Neural crest cell (in vitro differentiated cells): ENCODE measurements at regions not wholly inside any gene's neighbourhood (a gene's known extent, or its start where the extent isn't known, plus 50 kb on each side); places are given as distances from the start of the nearest gene placed in this dataset.

Experiments used
- DNase-seq: peaks from one replicate; pipeline ENCODE4 v3.0.0; 2021; ENCODE audit warnings: low read depth, mixed read lengths, low spot score
- H3K27ac Mint-ChIP-seq: one replicate; pipeline ENCODE4 v1.8.0; 2021; ENCODE audit warnings: mild to moderate bottlenecking, mixed read lengths; ENCODE audit not compliant: unreplicated experiment
- H3K27me3 Mint-ChIP-seq: 2 replicates; pipeline ENCODE4 v1.8.0; 2021; ENCODE audit warnings: low read depth, mild to moderate bottlenecking, mixed read lengths
- H3K36me3 Mint-ChIP-seq: 2 replicates; pipeline ENCODE4 v1.8.0; 2021; ENCODE audit warnings: low read depth, mild to moderate bottlenecking, mixed read lengths
- H3K4me1 Mint-ChIP-seq: 2 replicates; pipeline ENCODE4 v1.8.0; 2021; ENCODE audit warnings: mixed read lengths
- H3K4me3 Mint-ChIP-seq: one replicate; pipeline ENCODE4 v1.8.0; 2021; ENCODE audit warnings: mild to moderate bottlenecking, mixed read lengths
- H3K9me3 Mint-ChIP-seq: 2 replicates; pipeline ENCODE4 v1.8.0; 2021; ENCODE audit warnings: mixed read lengths
- TF ChIP-seq, protein P1 (sequence below): fragments of 200-600 bp; sonication (generic); conservative IDR thresholded peaks from 2 replicates; pipeline ENCODE4 v1.5.0; 2021; ENCODE audit warnings: antibody characterized with exemption, mild to moderate bottlenecking

DNA sequence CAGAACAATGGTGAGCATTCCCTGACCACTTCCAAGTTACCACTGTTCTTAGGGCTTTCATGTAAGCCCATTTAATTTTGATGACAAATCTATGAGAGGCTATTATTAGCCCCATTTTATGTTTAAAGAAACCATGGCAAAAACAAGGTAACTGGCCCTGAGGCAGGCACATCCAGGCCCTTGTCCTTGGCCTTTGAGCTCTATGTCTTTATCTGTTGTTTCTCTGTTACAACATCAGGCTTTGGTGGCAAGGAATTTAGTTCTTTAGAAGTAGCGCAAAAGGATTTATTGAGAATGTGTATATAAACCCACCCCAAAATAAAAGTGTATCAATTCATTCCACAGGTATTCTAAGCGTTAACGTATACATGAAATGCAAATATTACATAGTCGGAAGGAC, 257.1 kb downstream of the HNMT start:
- H3K27me3 Mint-ChIP-seq: no peaks in the 10 kb centered on the region
- no peak overlapping the region for H3K4me3 Mint-ChIP-seq
- no peak for DNase-seq
- H3K36me3 Mint-ChIP-seq: no peaks in the 10 kb centered on the region
- no peaks in the 10 kb centered on the region for H3K9me3 Mint-ChIP-seq
- H3K27ac Mint-ChIP-seq: no peak overlapping the region
- H3K4me1 Mint-ChIP-seq: peaks cover 4% of the 10 kb centered on the region
- TF ChIP-seq, protein P1, sequence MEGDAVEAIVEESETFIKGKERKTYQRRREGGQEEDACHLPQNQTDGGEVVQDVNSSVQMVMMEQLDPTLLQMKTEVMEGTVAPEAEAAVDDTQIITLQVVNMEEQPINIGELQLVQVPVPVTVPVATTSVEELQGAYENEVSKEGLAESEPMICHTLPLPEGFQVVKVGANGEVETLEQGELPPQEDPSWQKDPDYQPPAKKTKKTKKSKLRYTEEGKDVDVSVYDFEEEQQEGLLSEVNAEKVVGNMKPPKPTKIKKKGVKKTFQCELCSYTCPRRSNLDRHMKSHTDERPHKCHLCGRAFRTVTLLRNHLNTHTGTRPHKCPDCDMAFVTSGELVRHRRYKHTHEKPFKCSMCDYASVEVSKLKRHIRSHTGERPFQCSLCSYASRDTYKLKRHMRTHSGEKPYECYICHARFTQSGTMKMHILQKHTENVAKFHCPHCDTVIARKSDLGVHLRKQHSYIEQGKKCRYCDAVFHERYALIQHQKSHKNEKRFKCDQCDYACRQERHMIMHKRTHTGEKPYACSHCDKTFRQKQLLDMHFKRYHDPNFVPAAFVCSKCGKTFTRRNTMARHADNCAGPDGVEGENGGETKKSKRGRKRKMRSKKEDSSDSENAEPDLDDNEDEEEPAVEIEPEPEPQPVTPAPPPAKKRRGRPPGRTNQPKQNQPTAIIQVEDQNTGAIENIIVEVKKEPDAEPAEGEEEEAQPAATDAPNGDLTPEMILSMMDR: no peak

DNA sequence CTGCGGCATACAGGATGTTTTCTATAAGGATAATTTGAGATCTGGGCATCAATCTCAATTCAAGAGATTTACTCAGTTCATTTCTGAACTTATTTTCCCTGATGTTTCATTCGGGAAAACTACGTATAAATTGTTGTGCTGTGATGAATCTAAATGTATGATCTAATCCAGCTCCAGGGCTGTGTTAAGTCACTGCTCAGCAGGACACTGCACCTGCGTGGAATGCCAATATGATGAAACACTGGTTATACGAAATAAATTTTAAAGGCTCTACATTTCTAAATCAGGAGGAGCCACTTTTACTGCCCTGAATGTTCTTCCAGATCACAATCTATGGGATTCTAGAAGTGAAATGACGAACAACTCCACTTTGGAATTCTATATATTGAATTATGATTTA, 259.0 kb downstream of the HNMT start:
- Mint-ChIP-seq H3K9me3 (no peaks in the 10 kb centered on the region), H3K27me3 (no peaks in the 10 kb centered on the region), H3K27ac (no peak overlapping the region), H3K4me1 (peaks cover 4% of the 10 kb centered on the region), H3K36me3 (no peaks in the 10 kb centered on the region), H3K4me3 (no peak overlapping the region)
- TF ChIP-seq, protein P1: no peak
- DNase-seq: no peak

DNA sequence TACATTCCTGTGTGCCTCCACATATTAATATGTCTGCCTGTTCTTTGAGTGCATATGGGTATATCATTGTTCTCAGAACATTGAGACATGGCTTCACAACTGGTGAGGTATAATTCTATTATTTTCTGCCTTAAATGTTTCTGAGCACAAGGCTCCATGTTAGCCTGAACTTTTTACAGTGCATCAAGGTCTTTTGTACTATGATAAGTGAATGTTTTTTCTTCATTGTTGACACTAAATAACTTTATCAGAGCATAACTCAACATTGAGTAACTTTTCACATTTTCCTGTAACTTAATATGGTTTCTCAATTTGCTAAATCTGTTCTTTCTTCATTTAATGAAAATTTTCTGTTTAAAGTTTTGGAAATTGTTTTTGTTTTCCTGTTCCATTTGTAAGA, 262.9 kb downstream of the HNMT start:
- H3K36me3 Mint-ChIP-seq: no peaks in the 10 kb centered on the region
- no peak overlapping the region for H3K27ac Mint-ChIP-seq
- TF ChIP-seq, protein P1: no peak
- H3K4me1 Mint-ChIP-seq: no peaks in the 10 kb centered on the region
- H3K4me3 Mint-ChIP-seq: no peak overlapping the region
- no peak for DNase-seq
- no peaks in the 10 kb centered on the region for H3K27me3 Mint-ChIP-seq
- H3K9me3 Mint-ChIP-seq: no peaks in the 10 kb centered on the region

DNA sequence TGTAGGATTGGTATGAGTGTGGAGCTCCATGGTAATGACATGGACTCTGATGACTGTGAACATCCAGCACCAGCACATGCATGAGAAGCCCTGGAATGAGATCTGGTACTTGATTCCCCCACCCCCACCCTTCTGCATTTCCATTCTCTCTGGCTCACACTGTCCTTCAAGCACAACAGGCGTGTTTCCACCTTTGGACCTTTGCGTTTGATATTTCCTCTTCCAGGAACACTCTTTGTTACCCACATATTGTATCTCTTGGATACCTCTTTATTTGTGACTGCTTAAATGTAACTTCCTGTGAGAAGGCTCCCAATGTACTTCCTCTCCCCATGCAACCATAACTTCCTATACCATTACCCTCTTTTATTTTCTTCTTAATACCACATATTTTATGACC, 263.8 kb downstream of the HNMT start:
- Mint-ChIP-seq H3K9me3 (no peaks in the 10 kb centered on the region), H3K27ac (no peak overlapping the region), H3K36me3 (no peaks in the 10 kb centered on the region), H3K4me1 (no peaks in the 10 kb centered on the region), H3K27me3 (no peaks in the 10 kb centered on the region), H3K4me3 (no peak overlapping the region)
- DNase-seq: no peak
- TF ChIP-seq, protein P1: no peak

DNA sequence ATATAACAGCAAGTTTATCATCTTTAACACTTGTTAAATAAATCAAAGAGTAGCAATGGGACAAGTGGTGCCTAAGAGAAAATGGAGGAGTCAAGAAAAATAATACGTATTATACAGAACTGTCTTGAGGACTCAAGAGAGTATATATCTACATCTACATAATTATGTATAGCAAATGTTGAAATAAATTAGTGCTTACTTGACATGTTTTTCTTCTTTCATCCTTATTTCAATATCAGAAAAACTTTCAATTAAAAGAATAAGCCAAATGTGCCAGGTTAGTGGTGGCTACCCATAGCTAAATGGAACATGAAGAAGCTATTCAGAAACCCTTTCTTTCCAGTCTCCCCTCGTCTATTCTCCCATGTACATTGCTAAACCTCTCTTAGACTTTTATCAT, 267.3 kb upstream of the SPOPL start:
- H3K27me3 Mint-ChIP-seq: no peaks in the 10 kb centered on the region
- no peak overlapping the region for H3K27ac Mint-ChIP-seq
- H3K4me3 Mint-ChIP-seq: no peak overlapping the region
- H3K9me3 Mint-ChIP-seq: no peaks in the 10 kb centered on the region
- no peaks in the 10 kb centered on the region for H3K4me1 Mint-ChIP-seq
- no peak for DNase-seq
- no peaks in the 10 kb centered on the region for H3K36me3 Mint-ChIP-seq
- TF ChIP-seq, protein P1: no peak

DNA sequence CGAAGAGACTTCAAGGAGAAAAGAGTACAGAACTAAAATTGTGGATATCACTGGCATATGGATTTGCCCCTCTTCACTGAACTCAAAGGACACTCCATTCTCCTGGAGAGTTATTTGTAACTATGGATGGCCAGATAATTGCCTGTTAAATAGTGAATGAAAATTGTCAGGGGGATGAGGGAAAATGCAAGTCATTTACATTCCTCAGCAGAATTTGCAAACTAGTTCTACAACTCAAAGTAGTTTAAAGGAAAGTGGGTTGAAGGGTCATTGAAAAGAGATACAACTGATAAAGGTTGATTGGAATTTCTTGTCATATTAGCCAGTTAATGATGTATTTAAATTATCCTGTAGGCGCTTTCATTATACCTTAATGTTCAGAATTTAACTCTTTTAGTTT, 266.5 kb upstream of the SPOPL start:
- Mint-ChIP-seq H3K27me3 (no peaks in the 10 kb centered on the region), H3K27ac (no peak overlapping the region), H3K4me1 (no peaks in the 10 kb centered on the region), H3K9me3 (no peaks in the 10 kb centered on the region), H3K4me3 (no peak overlapping the region), H3K36me3 (no peaks in the 10 kb centered on the region)
- TF ChIP-seq, protein P1: no peak
- DNase-seq: no peak
